Endometrium (tissue), 2 donors: ENCODE measurements at regions not wholly inside any gene's neighbourhood (a gene's known extent, or its start where the extent isn't known, plus 50 kb on each side); places are given as distances from the start of the nearest gene placed in this dataset.
"Not testable (repeated sequence)": the region's sequence is repeated elsewhere in the genome, so short reads cannot be mapped to it uniquely, and the experiment has no call there.

ENCODE experiments used
- FAIRE-seq: peaks from 2 replicates; lab custom pipeline; 2012; peaks lifted over from hg19 to GRCh38; lab: Jason Lieb, UNC
- donor health status: control.
- donor health status: control.

- FAIRE-seq = no peak
These were observed 149.4 kb upstream of the CHST15 start for GRCh38 chr10:124242791-124243190.

GRCh38 chr10:124242365-124242764 is 149.0 kb upstream of the CHST15 start:
- no peak for FAIRE-seq

GRCh38 chr10:124241510-124241909 is 148.1 kb upstream of the CHST15 start:
- not testable (repeated sequence) for FAIRE-seq

GRCh38 chr10:124240839-124241291 is 147.5 kb upstream of the CHST15 start:
- FAIRE-seq = no peak

- FAIRE-seq = no peak
These were observed 146.3 kb upstream of the CHST15 start for GRCh38 chr10:124239696-124240095.

- no peak for FAIRE-seq
These were observed 145.7 kb upstream of the CHST15 start for GRCh38 chr10:124239134-124239533.

- no peak for FAIRE-seq
These were observed 145.0 kb upstream of the CHST15 start for GRCh38 chr10:124238367-124238766.

GRCh38 chr10:124237282-124237961 is 144.0 kb upstream of the CHST15 start:
- FAIRE-seq = no peak

GRCh38 chr10:124236816-124237215 is 143.4 kb upstream of the CHST15 start:
- no peak for FAIRE-seq

GRCh38 chr10:124236136-124236535 is 142.7 kb upstream of the CHST15 start:
- no peak for FAIRE-seq

GRCh38 chr10:124235232-124235631 is 141.8 kb upstream of the CHST15 start:
- FAIRE-seq = no peak

GRCh38 chr10:124233546-124234138 is 140.2 kb upstream of the CHST15 start:
- FAIRE-seq = no peak

GRCh38 chr10:124232686-124233545 is 139.5 kb upstream of the CHST15 start:
- no peak for FAIRE-seq

- FAIRE-seq = no peak
These were observed 138.1 kb upstream of the CHST15 start for GRCh38 chr10:124231168-124232155.

- FAIRE-seq = no peak
These were observed 137.3 kb upstream of the CHST15 start for GRCh38 chr10:124230635-124231167.

GRCh38 chr10:124229989-124230634 is 136.7 kb upstream of the CHST15 start:
- no peak for FAIRE-seq

GRCh38 chr10:124229201-124229988 is 136.0 kb upstream of the CHST15 start:
- FAIRE-seq = no peak

GRCh38 chr10:124228471-124228870 is 135.1 kb upstream of the CHST15 start:
- FAIRE-seq = no peak

GRCh38 chr10:124227988-124228387 is 134.6 kb upstream of the CHST15 start:
- no peak for FAIRE-seq
